ENCODE measurements at regions not wholly inside any gene's neighbourhood (a gene's known extent, or its start where the extent isn't known, plus 50 kb on each side); places are given as distances from the start of the nearest gene placed in this dataset.

DNA sequence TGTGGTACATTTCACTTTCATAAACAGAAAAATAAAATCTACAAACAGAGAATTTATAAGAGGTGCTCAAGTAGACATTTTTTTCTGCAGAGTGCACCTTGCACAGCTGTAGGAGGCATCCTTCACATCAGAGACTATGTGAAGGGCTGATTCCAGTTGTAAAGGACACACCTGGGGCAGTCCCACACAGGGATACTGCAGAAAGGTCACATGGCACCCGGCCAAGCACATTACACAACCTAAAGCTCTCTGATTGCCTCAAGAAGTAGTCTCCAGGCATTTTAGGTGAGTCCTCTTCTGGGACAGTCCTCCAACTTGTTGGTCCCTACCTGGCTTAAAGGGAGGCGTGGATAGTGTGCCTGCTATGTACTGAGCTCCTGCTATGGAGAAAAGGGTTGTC, 502.9 kb upstream of the NOX3 start:
- no peak for DNase-seq (ENCODE audit: low read depth)

DNA sequence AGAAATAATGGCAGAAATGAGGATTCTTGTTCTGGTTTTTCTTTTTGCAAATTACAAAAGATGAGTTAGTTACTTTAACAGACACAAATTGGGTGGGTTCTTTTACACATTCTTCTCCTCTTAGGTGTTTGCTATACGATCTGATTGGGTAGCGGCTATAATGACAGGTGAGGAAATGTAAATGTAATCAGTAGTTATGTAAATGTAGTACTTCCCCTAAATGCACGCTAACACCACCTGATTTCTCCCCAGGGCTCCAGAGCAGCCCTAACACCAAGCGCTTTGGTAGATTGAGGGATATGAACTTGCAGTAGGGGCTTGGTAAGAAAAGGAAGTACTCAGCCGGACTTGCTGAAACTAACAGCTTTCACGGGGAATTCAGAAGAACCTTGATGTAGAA, 499.4 kb upstream of the NOX3 start:
- DNase-seq (ENCODE audit: low read depth): no peak

- DNase-seq (ENCODE audit: low read depth): no peak
Observed at GRCh38 chr6:155954149-155954548, 498.5 kb upstream of the NOX3 start.

DNA sequence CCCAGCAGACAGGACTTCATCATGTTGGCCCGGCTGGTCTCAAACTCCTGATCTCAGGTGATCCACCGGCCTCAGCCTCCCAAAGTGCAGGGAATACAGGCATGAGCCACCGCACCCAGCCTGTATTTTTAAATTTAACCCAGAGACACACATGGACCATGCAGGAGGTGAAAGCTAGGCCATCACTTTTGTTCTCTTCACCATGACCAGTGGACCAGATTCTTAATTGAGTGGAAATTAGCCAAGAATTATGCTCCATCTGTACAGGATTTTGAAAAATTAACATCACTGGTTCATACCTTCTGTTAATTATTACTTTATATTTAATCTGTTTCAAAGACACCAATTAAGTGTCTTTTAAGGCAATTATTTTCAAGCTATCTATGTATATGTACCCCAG, 493.6 kb upstream of the NOX3 start:
- DNase-seq (ENCODE audit: low read depth): no peak

DNA sequence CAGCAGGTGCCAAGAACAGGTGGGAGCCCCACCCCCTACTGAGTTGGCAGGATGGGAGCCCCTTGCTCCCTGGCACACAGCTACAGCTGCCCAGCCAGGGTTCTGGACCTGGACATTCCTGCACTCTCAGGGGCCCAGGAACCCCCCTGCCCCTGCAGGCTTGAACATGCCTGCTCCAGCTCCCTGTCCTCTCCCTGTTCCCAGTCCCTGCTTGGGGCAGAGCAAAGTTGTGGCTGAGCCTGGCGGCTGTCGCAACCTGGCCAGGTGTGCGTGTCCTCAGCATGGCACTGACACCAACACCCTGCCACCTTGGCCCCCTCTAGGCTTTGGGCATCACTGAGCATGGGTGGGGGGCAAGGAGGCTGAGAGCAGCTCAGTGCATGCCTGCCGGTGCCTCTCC, 491.2 kb upstream of the NOX3 start:
- DNase-seq (ENCODE audit: low read depth): no peak

DNA sequence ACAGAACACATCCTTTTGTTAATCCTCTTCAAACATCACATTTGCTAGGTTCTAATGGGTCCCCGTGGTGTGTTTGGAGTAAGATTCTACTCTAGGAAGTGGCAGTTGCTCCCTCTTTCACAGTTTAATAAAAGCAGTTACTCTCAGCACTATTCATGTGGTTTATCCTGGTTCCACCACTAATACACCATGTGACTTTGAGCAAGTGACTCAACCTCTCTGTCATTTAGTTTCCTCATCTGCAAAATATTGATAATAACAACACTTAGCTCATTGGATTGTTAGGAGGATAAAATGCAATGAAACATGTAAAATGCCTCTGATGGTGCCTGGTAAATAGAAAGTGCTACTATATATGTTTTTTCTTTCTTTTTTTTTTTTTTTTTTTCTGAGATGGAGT, 488.0 kb upstream of the NOX3 start:
- peak; percentile 7 for DNase-seq (ENCODE audit: low read depth)

GRCh38 chr6:155939253-155939652, 483.6 kb upstream of the NOX3 start:
- DNase-seq (ENCODE audit: low read depth): no peak

DNA sequence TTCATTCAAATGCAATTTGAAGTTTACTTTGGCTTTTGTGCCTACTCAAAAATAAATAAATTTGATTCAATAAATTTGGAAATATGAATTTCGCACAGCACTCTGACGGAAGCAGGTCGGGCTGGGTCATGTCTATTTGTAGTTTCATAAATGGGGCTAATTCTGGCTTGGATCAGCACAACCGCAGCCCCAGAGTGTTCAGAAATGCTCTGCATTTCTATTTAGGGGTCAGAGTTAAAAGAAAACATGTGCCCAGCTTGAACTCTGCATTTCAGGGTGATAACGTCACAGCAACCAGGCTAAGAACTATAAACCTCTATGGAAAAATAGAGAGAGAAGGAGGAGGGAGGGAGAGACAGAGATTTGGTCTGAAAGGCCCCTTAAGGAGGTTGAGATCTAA, 480.9 kb upstream of the NOX3 start:
- no peak for DNase-seq (ENCODE audit: low read depth)

DNA sequence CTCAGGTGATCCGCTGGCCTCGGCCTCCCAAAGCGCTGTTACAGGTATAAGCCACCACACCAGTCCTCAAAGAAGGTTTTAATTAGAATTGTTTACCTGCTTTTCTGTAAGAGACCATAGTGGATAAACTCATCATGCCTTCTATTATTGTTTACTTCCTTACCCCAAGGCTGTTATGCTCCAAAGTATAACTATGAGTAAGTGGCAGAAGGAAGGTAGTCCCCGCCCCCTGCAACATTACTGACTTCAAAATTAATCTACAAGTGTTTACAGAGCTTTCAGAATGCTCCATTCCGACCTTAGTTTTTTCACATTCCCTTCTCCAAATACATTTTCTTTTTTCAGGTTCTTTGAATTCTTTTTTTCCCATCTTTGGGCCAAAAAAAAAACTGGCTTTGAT, 480.5 kb upstream of the NOX3 start:
- DNase-seq (ENCODE audit: low read depth): no peak

- DNase-seq (ENCODE audit: low read depth): no peak
Observed at GRCh38 chr6:155916846-155917624, 461.4 kb upstream of the NOX3 start.

DNA sequence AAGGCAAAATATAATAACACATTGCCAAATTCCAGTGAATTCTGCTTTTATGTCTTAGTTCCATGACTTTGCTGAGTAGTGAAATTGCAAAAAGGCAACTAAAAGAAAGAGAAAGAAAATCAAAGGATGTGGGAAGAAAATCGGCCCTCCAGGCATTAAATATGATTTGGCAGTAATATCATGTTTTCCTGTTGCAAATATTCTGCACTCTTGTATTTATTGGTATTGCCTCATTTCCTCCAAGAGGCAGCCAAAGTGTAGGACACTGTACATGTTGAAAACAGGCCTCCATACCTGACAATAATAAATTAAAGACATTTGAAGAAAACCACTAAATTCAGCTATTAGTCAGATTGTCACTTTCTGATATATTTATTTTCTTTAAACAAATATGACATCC, 460.0 kb upstream of the NOX3 start:
- DNase-seq (ENCODE audit: low read depth): no peak

GRCh38 chr6:155913816-155914215, 458.2 kb upstream of the NOX3 start:
- DNase-seq (ENCODE audit: low read depth): no peak

DNA sequence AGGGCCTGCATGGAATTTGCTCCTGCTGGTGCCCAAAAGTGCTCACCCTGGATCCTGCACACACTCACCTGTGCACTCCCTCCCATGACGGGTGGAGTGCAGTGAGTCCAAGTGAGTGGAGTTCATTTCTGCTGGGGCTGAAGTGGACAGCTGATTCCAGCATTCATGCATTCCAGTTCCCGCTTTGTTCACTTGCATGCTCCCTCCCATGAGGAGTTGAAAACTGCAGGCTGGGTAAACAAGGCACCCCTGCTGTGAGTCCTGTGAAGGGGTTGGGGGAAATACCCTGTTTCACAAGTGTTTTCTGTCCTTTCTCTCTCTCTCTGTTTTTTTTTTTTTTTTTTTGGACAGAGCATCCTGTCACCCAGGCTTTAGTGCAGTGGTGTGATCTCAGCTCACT, 454.1 kb upstream of the NOX3 start:
- no peak for DNase-seq (ENCODE audit: low read depth)

GRCh38 chr6:155895641-155896040, 440.0 kb upstream of the NOX3 start:
- no peak for DNase-seq (ENCODE audit: low read depth)

GRCh38 chr6:155894758-155895157, 439.1 kb upstream of the NOX3 start:
- DNase-seq (ENCODE audit: low read depth): no peak

- DNase-seq (ENCODE audit: low read depth): no peak
Observed at GRCh38 chr6:155894262-155894661, 438.6 kb upstream of the NOX3 start.

DNA sequence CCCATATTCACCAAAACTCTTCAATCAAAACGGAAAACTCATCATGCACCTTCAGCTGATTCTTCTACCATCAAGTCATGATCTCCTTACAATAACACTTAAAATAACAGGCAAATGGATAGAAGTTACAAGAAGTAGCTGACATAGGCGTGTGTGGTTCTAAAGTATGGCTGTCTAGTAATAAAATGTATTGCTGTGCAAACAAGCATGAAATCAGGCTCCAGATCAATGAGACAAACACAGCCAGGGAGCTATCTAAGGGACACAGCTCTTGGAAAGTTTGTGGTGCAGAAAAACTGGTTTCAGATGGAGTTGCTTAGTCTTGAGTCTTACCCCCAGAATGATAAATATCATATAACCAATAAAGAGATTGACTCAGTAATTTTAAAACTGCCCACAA, 434.8 kb upstream of the NOX3 start:
- no peak for DNase-seq (ENCODE audit: low read depth)

DNA sequence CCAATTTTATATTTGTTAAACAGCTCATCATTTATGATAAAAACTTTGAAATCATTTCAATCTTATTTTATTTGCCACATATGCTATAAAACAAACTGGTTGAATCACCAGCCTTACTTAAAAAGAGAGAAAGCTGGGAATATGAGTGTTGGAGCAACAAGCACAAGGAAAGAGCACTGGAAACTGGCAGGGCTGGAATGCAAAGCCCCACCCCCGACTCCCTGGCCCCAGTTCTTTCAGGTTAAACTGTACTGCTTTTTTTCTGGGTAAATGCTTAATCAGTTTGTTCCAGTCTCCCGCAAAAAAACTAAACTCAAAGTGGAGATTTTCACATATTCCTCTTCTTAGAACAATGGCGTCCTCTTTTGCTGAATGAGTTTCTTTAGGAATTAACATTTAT, 433.8 kb upstream of the NOX3 start:
- DNase-seq (ENCODE audit: low read depth): no peak

DNA sequence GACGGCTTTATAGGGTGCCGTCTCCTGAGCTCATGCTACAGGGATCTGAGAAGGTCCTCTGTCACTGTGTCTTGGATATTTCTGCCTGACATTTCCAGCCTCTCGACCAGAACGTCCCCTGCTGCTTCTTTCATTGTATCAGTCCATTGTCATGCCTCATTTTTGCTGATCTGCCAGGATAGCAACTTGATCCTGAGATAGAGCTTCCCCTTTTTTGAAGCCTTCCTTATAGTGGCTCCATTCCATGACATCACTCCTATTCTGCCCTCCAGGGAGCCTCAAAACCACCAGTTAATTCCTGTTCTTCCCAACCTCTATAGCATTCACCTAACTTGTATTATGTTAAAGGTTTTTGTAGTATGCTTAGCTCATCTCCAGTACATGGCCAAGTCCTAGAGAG, 431.8 kb upstream of the NOX3 start:
- DNase-seq (ENCODE audit: low read depth): no peak

GRCh38 chr6:155883741-155884140, 428.1 kb upstream of the NOX3 start:
- DNase-seq (ENCODE audit: low read depth): peak; percentile 11

GRCh38 chr6:155883334-155883731, 427.7 kb upstream of the NOX3 start:
- DNase-seq (ENCODE audit: low read depth): no peak

DNA sequence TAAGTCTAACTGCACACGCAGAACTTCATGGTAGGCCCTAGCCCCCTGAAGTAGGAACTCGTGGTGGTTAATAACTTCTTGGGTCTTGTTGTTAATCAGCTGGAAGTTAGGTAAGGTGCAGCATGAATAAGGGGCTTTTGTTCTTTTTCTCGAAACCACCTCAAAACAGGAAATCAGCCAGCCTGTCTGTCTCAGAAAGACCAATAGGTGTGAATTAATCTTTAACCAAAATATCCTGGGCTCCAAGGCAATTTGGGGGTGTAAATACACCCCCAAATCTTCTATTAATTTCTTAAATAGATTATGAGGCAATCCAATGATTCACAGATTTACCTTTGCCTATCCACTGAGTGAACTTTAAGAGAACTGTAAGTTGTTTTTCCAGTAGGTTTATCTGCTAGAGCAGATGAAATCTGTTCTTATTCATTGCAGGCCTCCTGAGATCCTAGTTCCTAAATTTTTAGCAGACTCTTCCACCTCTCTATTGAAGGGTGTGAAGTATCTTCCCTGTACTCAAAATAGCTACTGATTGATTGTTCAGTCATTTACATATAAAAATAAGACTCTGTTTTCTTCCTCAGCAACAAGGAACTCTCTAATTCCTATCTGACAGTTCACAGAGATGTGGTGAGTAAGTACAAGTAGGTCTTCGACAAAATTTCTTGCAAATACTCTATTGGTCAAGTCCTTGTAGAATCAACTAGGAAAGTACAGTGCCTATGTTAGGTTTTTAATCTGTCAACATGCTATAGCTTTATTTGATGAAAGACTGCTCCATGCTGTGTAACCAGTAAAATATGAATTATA, 427.1 kb upstream of the NOX3 start:
- DNase-seq (ENCODE audit: low read depth): no peak
